ENCODE measurements at regions not wholly inside any gene's neighbourhood (a gene's known extent, or its start where the extent isn't known, plus 50 kb on each side); places are given as distances from the start of the nearest gene placed in this dataset.

DNA sequence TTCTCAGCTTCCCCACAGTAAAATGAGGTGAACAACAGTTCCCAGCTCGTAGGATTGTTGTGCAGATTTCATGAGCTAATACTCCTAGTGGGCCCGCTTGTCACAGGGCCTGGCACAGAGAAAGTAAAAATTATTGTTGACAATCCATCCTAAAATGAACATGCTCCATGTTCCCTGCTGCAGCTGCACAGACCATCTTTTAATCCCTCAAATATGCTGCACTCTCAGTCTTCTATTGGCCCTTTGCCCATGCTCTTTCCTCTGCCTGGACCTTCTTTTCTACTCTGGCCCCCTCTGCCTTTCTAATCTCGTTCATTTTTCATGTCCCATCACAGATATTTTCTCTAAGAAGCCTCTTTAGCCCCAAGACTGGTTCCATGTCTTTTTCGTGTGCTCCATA, 117.7 kb upstream of the NR3C1 start:
- TF ChIP-seq, protein P1, sequence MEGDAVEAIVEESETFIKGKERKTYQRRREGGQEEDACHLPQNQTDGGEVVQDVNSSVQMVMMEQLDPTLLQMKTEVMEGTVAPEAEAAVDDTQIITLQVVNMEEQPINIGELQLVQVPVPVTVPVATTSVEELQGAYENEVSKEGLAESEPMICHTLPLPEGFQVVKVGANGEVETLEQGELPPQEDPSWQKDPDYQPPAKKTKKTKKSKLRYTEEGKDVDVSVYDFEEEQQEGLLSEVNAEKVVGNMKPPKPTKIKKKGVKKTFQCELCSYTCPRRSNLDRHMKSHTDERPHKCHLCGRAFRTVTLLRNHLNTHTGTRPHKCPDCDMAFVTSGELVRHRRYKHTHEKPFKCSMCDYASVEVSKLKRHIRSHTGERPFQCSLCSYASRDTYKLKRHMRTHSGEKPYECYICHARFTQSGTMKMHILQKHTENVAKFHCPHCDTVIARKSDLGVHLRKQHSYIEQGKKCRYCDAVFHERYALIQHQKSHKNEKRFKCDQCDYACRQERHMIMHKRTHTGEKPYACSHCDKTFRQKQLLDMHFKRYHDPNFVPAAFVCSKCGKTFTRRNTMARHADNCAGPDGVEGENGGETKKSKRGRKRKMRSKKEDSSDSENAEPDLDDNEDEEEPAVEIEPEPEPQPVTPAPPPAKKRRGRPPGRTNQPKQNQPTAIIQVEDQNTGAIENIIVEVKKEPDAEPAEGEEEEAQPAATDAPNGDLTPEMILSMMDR (IDR thresholded peaks at IDR 0.05): no peak
- no peak for TF ChIP-seq POLR2A (IDR thresholded peaks at IDR 0.05)
